WTC11 (cell line): ENCODE measurements at regions not wholly inside any gene's neighbourhood (a gene's known extent, or its start where the extent isn't known, plus 50 kb on each side); places are given as distances from the start of the nearest gene placed in this dataset.

Experiments
- CTCF ChIP-seq: fragments of 200-600 bp; IDR thresholded peaks from 2 replicates; pipeline ENCODE4 v1.8.0; 2022; ENCODE audit warnings: antibody characterized with exemption
- E2F5 ChIP-seq: sonication (generic); formaldehyde crosslinking; IDR thresholded peaks from 2 replicates; pipeline ENCODE4 v1.8.1; 2022; ENCODE audit warnings: mild to moderate bottlenecking, moderate library complexity, missing genetic modification reagents
- ETV6 ChIP-seq: sonication (generic); formaldehyde crosslinking; IDR thresholded peaks from 2 replicates; pipeline ENCODE4 v1.8.1; 2022; ENCODE audit warnings: mild to moderate bottlenecking, missing genetic modification reagents
- ZNF416 ChIP-seq: fragments of 250-450 bp; sonication (Bioruptor Pico); IDR thresholded peaks from 2 replicates; pipeline ENCODE4 v1.9.0; 2021; ENCODE audit warnings: mild to moderate bottlenecking, inconsistent platforms

GRCh38 chr10:78614744-78615143 lies 454.0 kb upstream of the ZMIZ1 start:
- TF ChIP-seq CTCF (no peak), ETV6 (no peak), ZNF416 (CRISPR knock-in tag) (no peak), E2F5 (CRISPR knock-in tag) (no peak)
